ENCODE measurements at regions not wholly inside any gene's neighbourhood (a gene's known extent, or its start where the extent isn't known, plus 50 kb on each side); places are given as distances from the start of the nearest gene placed in this dataset.

GRCh38 chr10:45219416-45219815, 96.0 kb downstream of the OR13A1 start:
- TF ChIP-seq SUZ12 (IDR thresholded peaks at IDR 0.05; ENCODE audit: extremely low read depth, insufficient read depth, insufficient read length) = no peak
- no peak for TF ChIP-seq YY1 (IDR thresholded peaks at IDR 0.05; ENCODE audit: insufficient read depth, insufficient read length)

Data from NT2/D1 (cell line).